Endothelial cell of umbilical vein (primary cell): ENCODE measurements at regions not wholly inside any gene's neighbourhood (a gene's known extent, or its start where the extent isn't known, plus 50 kb on each side); places are given as distances from the start of the nearest gene placed in this dataset.

ENCODE experiments used
- BruUV-seq: library from RNA; stranded (reverse); fragments of 400-500 nt; replicated peaks from 2 replicates; lab custom pipeline; 2021; lab: Mats Ljungman, UMichigan
- CTCF ChIA-PET: fragments of 300-600, 350-600 bp; sonication (Branson Sonifier 250); formaldehyde crosslinking; loops from one replicate; lab custom pipeline; 2021; ENCODE audit warnings: antibody characterized with exemption, inconsistent platforms; lab: Charles Lee
- POLR2A ChIA-PET: fragments of 300-600, 350-600 bp; sonication (Branson Sonifier 250); formaldehyde crosslinking; loops from one replicate; lab custom pipeline; 2021; ENCODE audit warnings: antibody characterized with exemption, inconsistent platforms; lab: Charles Lee
- DNase-seq: peaks from one replicate; pipeline ENCODE4 v3.0.0-alpha.2; 2011; ENCODE audit warnings: low read depth, low spot score
- FAIRE-seq: peaks from 2 replicates; lab custom pipeline; 2011; peaks lifted over from hg19 to GRCh38; lab: Jason Lieb, UNC
- H2AFZ ChIP-seq: 2 replicates; pipeline ENCODE4 v1.6.0; 2012; ENCODE audit warnings: low read depth, low read length, control low read depth, inconsistent platforms
- H3K27ac ChIP-seq: 2 replicates; pipeline ENCODE4 v1.5.1; 2011; ENCODE audit warnings: low read depth, mild to moderate bottlenecking, control low read depth, low read length, moderate library complexity; ENCODE audit not compliant: insufficient read depth
- H3K27me3 ChIP-seq, 2 experiments: 2 replicates each; pipeline versions ENCODE4 v1.6.0 to v1.6.1; 2011; ENCODE audit warnings: low read length in 2 of 2, mixed read lengths in 1 of 2; ENCODE audit not compliant: control insufficient read depth in 2 of 2, insufficient read depth in 2 of 2
- H3K36me3 ChIP-seq, 2 experiments: 2 replicates in 1 of 2; 3 replicates in 1 of 2; pipeline ENCODE4 v1.5.1; 2011; ENCODE audit warnings: low read length in 2 of 2, mild to moderate bottlenecking in 1 of 2, moderate library complexity in 1 of 2; ENCODE audit not compliant: control insufficient read depth in 2 of 2, insufficient read depth in 2 of 2; ENCODE audit errors: extremely low read depth in 1 of 2
- H3K4me1 ChIP-seq: 3 replicates; pipeline ENCODE4 v1.5.1; 2011; ENCODE audit warnings: mild to moderate bottlenecking, low read length; ENCODE audit not compliant: control insufficient read depth, insufficient read depth; ENCODE audit errors: extremely low read depth
- H3K4me2 ChIP-seq: 2 replicates; pipeline ENCODE4 v1.6.1; 2011; ENCODE audit warnings: low read length, control low read depth, mixed read lengths; ENCODE audit not compliant: insufficient read depth
- H3K4me3 ChIP-seq, 3 experiments: fragments of 200-600 bp in 1 of 3; sonication (generic), shearing (Covaris generic) in 1 of 3; replicated peaks in 1 of 3; 2 replicates each; pipeline ENCODE4 v1.5.1; 2011 to 2016; ENCODE audit warnings: control low read depth in 3 of 3, low read length in 3 of 3, mild to moderate bottlenecking in 2 of 3, inconsistent platforms in 1 of 3, low read depth in 1 of 3, moderate library complexity in 1 of 3; ENCODE audit not compliant: insufficient read depth in 1 of 3
- H3K79me2 ChIP-seq: 2 replicates; pipeline ENCODE4 v1.6.0; 2012; ENCODE audit warnings: low read length, inconsistent platforms; ENCODE audit not compliant: control insufficient read depth, insufficient read depth
- H3K9ac ChIP-seq: replicated peaks from 2 replicates; pipeline ENCODE3; 2011; ENCODE audit warnings: low read length, control low read depth; ENCODE audit not compliant: insufficient read depth; ENCODE audit errors: extremely low read depth
- H3K9me1 ChIP-seq: replicated peaks from 3 replicates; pipeline ENCODE4 v1.6.0; 2011; ENCODE audit warnings: mild to moderate bottlenecking, low read length; ENCODE audit not compliant: control insufficient read depth, insufficient read depth; ENCODE audit errors: extremely low read depth
- H3K9me3 ChIP-seq: replicated peaks from 2 replicates; pipeline ENCODE4 v1.5.1; 2012; ENCODE audit warnings: low read length, inconsistent platforms; ENCODE audit not compliant: control insufficient read depth, insufficient read depth
- H4K20me1 ChIP-seq: replicated peaks from 2 replicates; pipeline ENCODE3; 2011; ENCODE audit warnings: mild to moderate bottlenecking, low read length; ENCODE audit not compliant: control insufficient read depth, insufficient read depth; ENCODE audit errors: extremely low read depth
- CTCF ChIP-seq, 2 donors: IDR thresholded peaks; 1 replicate in 1 of 2; 2 replicates in 1 of 2; pipeline ENCODE4 v1.5.1; 2011; ENCODE audit warnings: low read length in 2 of 2, mild to moderate bottlenecking in 2 of 2, moderate library complexity in 2 of 2, control low read depth in 1 of 2, inconsistent platforms in 1 of 2, low read depth in 1 of 2; ENCODE audit not compliant: insufficient read depth in 1 of 2; ENCODE audit errors: extremely low read depth in 1 of 2
- EZH2 ChIP-seq: IDR thresholded peaks from 2 replicates; pipeline ENCODE4 v1.6.1; 2012; ENCODE audit warnings: borderline replicate concordance, low read depth, mild to moderate bottlenecking, moderate library complexity, low read length, inconsistent platforms; ENCODE audit not compliant: severe bottlenecking
- FOS ChIP-seq: IDR thresholded peaks from 2 replicates; pipeline ENCODE4 v1.6.1; 2011; ENCODE audit warnings: mild to moderate bottlenecking, low read length, moderate library complexity, borderline replicate concordance; ENCODE audit not compliant: insufficient read depth
- GATA2 ChIP-seq: IDR thresholded peaks from 2 replicates; pipeline ENCODE4 v1.7.0; 2011; ENCODE audit warnings: low read depth, mild to moderate bottlenecking, moderate library complexity, mixed read lengths, low read length; ENCODE audit not compliant: insufficient read length, insufficient read depth
- JUN ChIP-seq: IDR thresholded peaks from 2 replicates; pipeline ENCODE4 v1.6.1; 2011; ENCODE audit warnings: borderline replicate concordance, low read depth; ENCODE audit not compliant: insufficient read length, insufficient read depth
- MAX ChIP-seq: IDR thresholded peaks from 2 replicates; pipeline ENCODE4 v1.6.1; 2011; ENCODE audit not compliant: insufficient read depth, insufficient read length
- MYC ChIP-seq: IDR thresholded peaks from one replicate; pipeline ENCODE4 v1.6.1; 2011; ENCODE audit warnings: mild to moderate bottlenecking, low read depth, low read length
- POLR2A ChIP-seq: IDR thresholded peaks from 2 replicates; pipeline ENCODE4 v1.6.1; 2012; ENCODE audit warnings: low read depth, mild to moderate bottlenecking, control low read depth, low read length
- POLR2AphosphoS5 ChIP-seq: IDR thresholded peaks from 2 replicates; pipeline ENCODE4 v1.6.1; 2012; ENCODE audit warnings: low read depth, mild to moderate bottlenecking, control low read depth, low read length, moderate library complexity; ENCODE audit not compliant: insufficient read depth
- dilution Hi-C: fragments of 300-500 bp; cut with MboI; formaldehyde crosslinking; loops from one replicate; pipeline ENCODE4 v1.15.0; 2019; ENCODE audit warnings: low sequenced_read_pairs; ENCODE audit not compliant: extremely low pct_ligation_motif_present
- intact Hi-C: fragments of 100-400 bp; cut with micrococcal nuclease; formaldehyde crosslinking; loops from one replicate; pipeline ENCODE4 v1.10.0; 2022

- no TSS peak for BruUV-seq
- no peaks in the 10 kb centered on the region for H3K4me1 ChIP-seq
- H4K20me1 ChIP-seq = no peaks in the 10 kb centered on the region
- FAIRE-seq = no peak
- H3K27me3 ChIP-seq = no peaks in the 10 kb centered on the region
- TF ChIP-seq POLR2A (no peak), CTCF (IDR thresholded peaks at IDR 0.05; ENCODE audit: extremely low read depth in 1 of 2, insufficient read depth in 1 of 2, low read depth in 1 of 2, low read length in 2 of 2) (no peak), GATA2 (no peak), FOS (no peak), MYC (no peak), MAX (no peak), JUN (no peak), EZH2 (no peak), POLR2AphosphoS5 (no peak)
- no peak overlapping the region for H2AFZ ChIP-seq
- dilution Hi-C loops (no loop called here), intact Hi-C loops (no loop called here)
- H3K36me3 ChIP-seq = no peaks in the 10 kb centered on the region
- no peak for DNase-seq
- no peak overlapping the region for H3K4me3 ChIP-seq
- H3K79me2 ChIP-seq = no peaks in the 10 kb centered on the region
- no peak overlapping the region for H3K9ac ChIP-seq
- H3K27ac ChIP-seq = no peak overlapping the region
- no peaks in the 10 kb centered on the region for H3K9me3 ChIP-seq
- ChIA-PET CTCF (interaction anchor here (1.0 to 1.7 kb wide), 2 partner anchors 12 to 30 kb away, joined by 4 to 5 read pairs; no protein-coding TSS in a partner anchor), POLR2A (no interaction called here)
- H3K4me2 ChIP-seq = no peak overlapping the region
- no peaks in the 10 kb centered on the region for H3K9me1 ChIP-seq
Observed at GRCh38 chr6:137283940-137284810, 65.0 kb upstream of the IFNGR1 start.
